HG03439 (cell line): ENCODE measurements at regions not wholly inside any gene's neighbourhood (a gene's known extent, or its start where the extent isn't known, plus 50 kb on each side); places are given as distances from the start of the nearest gene placed in this dataset.

Source experiments
- ATAC-seq: cut with Tn5 transposase; IDR thresholded peaks from one replicate; pipeline ENCODE4 v1.9.1; 2021; ENCODE audit warnings: mild to moderate bottlenecking, moderate library complexity; ENCODE audit not compliant: unreplicated experiment

DNA sequence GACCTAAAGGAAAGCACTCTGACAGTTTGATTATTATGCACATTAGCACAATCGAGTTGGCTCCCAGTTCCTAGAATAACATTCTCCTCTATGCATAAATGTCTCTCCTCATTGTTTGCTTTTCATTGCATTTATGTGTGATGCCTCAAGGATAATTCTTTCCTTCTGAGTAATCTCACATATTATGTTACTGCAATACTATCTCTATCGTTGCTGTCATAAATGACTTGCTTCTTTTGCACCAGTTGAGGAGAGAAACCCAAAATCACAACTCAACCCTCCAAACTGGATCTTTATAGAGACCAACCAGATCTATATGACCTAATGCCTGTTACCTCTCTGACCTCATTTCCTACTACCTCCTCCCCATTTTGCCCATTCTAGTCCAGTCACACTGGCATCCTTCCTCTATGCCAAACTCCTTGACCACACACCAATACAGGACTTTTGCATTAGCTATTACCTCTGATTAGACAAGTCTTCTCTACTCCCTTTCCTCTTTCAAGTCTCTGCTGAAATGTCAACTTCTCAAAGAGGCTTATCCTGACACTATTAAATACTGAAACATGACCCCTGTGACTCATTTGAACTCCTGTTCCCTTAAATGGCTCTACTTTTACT is 1026.0 kb downstream of the TUSC7 start:
- no peak for ATAC-seq

DNA sequence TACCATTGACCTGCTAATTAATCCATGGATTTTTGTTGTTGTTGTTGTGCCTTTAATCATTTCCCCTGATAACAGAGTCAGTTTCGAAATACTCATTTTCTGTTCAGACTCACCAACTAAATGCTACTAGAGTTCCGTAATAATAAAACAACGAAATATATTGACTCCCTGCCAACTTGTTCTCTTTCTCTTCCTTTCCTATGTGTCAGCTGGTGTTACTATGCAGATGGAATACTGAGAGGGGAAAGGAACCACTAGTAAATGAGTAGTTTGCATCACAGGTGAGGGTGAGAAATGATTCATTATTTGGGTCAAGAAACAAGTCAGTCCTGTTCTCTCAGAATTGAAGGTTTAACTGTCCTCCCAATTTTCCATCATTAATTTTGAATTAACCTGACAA is 1027.3 kb downstream of the TUSC7 start:
- ATAC-seq, result no peak

GRCh38 chr3:117743993-117744392 is 1034.4 kb downstream of the TUSC7 start:
- ATAC-seq, result no peak

DNA sequence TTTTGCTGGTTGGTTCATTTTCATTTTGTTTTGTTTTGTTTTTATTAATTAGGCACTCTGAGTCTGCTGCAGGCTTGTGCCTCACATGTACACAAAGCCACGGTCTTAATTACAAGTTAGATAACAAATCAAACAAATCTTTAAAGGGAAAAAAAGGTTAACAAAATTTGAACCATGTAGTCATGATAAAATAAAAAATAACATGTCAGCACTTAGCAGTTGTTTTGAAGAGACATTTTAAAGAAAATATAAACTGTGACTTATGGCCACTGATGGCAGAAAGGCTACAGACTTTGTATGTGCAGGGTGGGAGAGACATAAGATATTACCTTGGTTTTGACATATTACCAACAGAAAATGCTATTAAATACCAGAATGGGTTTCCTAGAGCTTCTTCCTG is 1035.4 kb downstream of the TUSC7 start:
- ATAC-seq, result no peak

DNA sequence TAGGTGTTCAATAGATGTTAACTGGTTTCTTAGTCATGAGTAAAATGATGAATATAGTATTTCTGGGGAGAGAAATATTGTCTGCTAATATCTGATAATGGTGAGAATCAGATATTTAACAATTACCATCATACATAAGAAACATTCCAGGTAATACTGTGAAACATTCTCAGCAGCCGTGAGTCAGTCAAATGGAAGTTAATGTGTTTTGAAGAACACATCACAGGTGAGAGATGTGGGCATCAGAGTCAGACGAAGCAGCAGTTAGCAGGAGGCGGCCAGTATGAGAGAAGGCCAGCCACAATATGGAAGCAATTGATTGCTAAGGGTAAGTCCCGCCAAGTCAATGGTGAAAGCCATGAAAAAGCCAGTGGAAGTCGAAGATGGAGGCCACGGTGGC is 1035.9 kb downstream of the TUSC7 start:
- no peak for ATAC-seq

GRCh38 chr3:117746066-117746465 is 1036.5 kb downstream of the TUSC7 start:
- ATAC-seq, result no peak

- no peak for ATAC-seq
Measured at GRCh38 chr3:117748131-117748530, 1038.6 kb downstream of the TUSC7 start.

DNA sequence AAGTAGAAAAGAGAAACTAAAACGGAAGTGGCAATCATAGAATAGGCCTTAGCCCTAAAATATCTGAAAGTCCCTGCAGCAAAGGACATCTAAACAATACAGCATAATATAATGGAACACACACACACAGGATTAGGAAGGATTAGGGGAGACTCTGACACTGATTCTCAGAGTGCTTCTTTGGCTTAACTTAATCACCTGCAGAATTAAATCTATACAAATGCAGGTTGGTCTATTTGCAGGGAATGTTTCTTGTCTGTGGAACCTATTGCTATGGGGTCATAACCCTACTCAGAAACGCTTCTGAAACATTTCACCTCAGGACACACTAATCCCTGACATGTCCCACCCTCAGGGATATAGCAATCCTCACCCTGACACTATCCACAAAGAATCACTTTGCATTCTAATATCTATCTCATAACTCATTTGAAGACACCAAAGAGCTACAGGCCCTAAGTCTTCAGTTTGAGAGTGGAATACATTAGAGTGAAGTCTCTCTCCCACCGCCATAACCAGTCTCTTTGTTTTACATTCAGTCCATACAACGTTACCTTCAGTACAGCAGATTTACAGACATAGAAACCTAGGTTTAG is 1041.2 kb downstream of the TUSC7 start:
- ATAC-seq, result no peak

DNA sequence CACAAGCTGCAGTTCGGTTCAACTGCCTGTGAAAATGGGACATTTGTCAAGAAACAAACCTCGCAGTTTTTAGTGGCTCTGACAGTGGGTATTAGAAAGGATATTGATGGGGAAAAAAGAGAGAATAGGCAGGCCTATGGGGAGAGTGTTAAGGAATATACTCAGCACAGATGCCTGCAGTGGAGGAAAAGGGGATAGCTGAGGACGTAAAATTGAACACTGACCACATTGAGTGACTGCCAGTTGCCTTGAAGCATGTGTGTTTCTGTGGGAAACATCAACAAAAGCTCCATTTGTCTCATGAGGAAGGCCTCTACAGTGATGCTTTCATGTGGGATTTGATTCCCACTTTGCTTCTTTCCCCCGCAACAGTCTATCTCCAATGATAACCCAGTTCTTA is 1042.1 kb downstream of the TUSC7 start:
- no peak for ATAC-seq

GRCh38 chr3:117752984-117753717 is 1043.6 kb downstream of the TUSC7 start:
- no peak for ATAC-seq

- no peak for ATAC-seq
Measured at GRCh38 chr3:117754058-117754457, 1044.5 kb downstream of the TUSC7 start.

- ATAC-seq, result no peak
Measured at GRCh38 chr3:117754841-117755240, 1045.3 kb downstream of the TUSC7 start.

DNA sequence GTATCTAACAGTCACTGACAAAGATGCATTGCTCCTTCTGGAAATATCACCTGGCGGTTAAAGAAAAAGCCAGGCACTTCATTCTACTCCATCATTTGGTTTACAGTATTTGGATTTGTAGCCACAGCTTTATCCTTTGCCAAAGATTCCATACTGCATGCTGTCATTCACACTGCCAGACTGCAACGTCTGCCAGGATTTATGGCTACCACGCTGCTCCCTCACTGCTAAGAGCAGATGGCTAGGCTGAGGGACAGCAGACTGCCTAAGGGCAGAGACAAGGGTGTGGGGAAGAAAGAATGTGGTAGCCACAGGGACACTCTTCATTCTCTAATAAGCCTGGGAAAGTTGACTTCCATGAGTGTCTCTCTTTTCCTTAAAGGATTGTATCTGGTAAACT is 1047.0 kb downstream of the TUSC7 start:
- ATAC-seq, result no peak

DNA sequence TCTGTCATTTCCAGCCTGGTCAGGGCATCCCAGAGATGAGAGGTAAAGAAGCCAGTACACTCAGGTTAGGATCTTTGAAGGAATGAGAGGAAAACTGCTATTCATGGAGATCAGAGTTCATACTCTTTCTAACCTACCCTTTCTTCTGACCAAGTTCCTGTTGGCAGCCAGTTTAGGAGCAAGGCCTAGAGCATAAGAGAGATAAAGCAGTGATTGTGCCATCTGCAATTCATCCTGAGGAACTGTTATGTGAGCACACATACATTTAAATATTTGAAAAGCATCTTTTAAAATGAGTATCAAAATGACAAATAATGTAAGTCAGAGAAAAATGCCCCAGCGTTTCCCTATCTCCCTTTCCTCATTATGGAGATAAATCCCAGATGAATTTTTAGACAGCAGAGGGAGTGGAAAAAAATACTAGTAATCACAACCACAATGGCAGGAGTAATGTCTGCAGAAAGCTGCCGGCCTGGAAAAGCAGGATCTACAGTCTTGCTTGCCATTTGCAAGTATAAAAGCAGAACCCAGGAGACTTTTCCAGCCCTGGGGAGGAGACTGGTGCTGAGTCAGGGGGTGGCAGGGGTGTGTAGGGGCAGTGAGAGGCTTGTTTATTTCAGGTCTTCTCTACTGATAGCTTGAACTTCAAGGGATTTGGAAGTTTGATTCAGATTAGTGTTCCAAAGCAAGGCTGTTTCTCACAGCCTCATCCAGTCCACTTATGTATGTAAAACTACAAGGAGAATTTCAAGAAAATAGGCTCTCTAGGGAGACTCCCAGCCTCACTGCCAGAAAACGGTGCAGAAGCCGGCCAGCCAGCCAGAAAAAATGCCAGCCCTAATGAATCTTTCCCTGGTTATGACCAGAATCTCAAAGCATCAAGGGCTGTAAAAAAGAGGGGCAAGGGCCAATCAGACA is 1052.4 kb downstream of the TUSC7 start:
- no peak for ATAC-seq

DNA sequence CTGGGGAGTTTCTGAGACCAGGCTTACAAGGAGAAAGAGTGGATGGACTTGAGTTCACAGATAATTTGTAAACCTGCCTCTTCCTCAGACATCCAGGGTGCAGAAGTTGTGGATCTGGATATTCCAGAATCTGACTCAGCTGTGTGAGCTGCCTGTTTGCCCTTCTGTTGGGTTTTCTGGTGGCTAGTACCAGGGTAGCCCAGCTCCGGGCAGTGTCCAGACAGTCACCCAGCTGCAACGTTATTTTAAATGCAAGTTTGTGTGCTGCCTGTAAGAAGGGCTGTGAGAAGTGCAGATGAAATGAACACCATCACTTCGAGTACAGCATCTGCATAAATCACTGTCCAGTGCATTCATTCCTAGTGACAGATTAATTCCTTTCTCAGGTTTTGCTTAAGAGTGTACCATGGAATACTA is 1053.0 kb downstream of the TUSC7 start:
- no peak for ATAC-seq

GRCh38 chr3:117763561-117763960 is 1054.0 kb downstream of the TUSC7 start:
- no peak for ATAC-seq

DNA sequence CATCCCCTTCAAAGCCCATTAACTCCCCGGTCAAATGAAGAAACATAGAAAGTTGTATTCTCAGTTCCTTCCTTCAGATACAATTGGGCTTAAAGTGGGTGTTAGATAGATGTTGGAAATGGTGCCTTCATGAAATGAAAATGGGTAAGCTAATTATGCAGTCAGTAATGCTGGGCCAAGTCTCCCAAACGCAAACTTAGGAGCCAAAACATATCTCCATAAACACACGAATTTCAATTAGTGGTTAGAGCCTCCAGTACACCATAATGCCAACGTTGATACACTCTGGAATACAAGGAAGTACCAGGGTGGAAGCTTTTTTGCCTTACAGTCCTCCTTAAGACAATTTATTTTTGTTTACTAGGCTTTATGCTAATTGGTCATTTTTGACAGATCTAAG is 1059.0 kb downstream of the TUSC7 start:
- no peak for ATAC-seq

- ATAC-seq, result no peak
Measured at GRCh38 chr3:117774130-117774529, 1064.6 kb downstream of the TUSC7 start.

DNA sequence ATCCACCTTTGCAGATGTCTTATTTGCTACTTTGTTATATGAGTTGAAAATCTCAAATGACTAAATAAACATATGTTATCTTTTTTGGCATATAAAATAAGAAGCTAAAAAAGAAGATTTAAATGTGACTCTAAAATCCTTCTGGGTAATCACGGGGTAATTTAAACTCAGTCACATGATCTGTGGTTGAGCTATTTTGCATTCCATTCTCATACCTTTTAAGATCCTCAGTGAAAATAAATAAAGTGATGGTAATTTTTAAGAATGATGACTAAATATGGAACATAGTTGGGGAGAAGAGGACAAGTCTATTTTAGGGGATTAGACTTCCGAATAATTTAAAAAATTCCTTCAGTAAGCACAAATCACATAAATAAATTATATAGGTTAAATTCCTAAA is 1076.8 kb downstream of the TUSC7 start:
- ATAC-seq, result no peak

- ATAC-seq, result no peak
Measured at GRCh38 chr3:117788061-117788460, 1078.5 kb downstream of the TUSC7 start.

- no peak for ATAC-seq
Measured at GRCh38 chr3:117788506-117788905, 1078.9 kb downstream of the TUSC7 start.
